Tibial nerve (tissue), 4 donors: ENCODE measurements at regions not wholly inside any gene's neighbourhood (a gene's known extent, or its start where the extent isn't known, plus 50 kb on each side); places are given as distances from the start of the nearest gene placed in this dataset.

ENCODE experiments used
- DNase-seq, 2 donors: peaks; one replicate each; pipeline ENCODE4 v3.0.0-alpha.2; 2019; ENCODE audit warnings: low spot score in 2 of 2
- H3K27ac ChIP-seq, 4 donors: fragments of 200-600 bp; sonication (generic) in 3 of 4; one replicate each; pipeline ENCODE4 v1.5.1; 2017 to 2019; ENCODE audit warnings: mild to moderate bottlenecking in 1 of 4
- H3K27me3 ChIP-seq, 2 donors: fragments of 200-600 bp; sonication (generic) in 1 of 2; one replicate each; pipeline versions ENCODE4 v1.5.1 to v1.6.0; 2017 to 2019
- H3K36me3 ChIP-seq, 3 donors: fragments of 200-600 bp; sonication (generic); one replicate each; pipeline ENCODE4 v1.5.1; 2018 to 2019
- H3K4me1 ChIP-seq, 4 donors: fragments of 200-600 bp; sonication (generic) in 3 of 4; one replicate each; pipeline ENCODE4 v1.5.1; 2017 to 2019
- H3K4me3 ChIP-seq, 4 donors: fragments of 200-600 bp; sonication (generic) in 3 of 4; one replicate each; pipeline ENCODE4 v1.5.1; 2017 to 2019; ENCODE audit warnings: mild to moderate bottlenecking in 1 of 4, moderate library complexity in 1 of 4
- H3K9me3 ChIP-seq, 4 donors: fragments of 200-600 bp; sonication (generic) in 3 of 4; one replicate each; pipeline ENCODE4 v1.5.1; 2017 to 2019
- EP300 ChIP-seq, 2 donors: sonication (generic); formaldehyde crosslinking; IDR thresholded peaks; one replicate each; pipeline ENCODE4 v1.6.1; 2017; ENCODE audit warnings: antibody characterized with exemption in 2 of 2, mild to moderate bottlenecking in 1 of 2
- POLR2A ChIP-seq, 2 donors: fragments of 450-650 bp; IDR thresholded peaks; one replicate each; pipeline ENCODE4 v1.6.1; 2017; ENCODE audit warnings: antibody characterized with exemption in 2 of 2, mild to moderate bottlenecking in 2 of 2, moderate library complexity in 2 of 2
- WGBS, 2 donors: methylation state at CpG; one replicate each; pipeline ENCODE4 v1.1.5; 2018; 5-methylcytosine and 5-hydroxymethylcytosine counted together
- TF ChIP-seq, protein P1 (sequence below), 5 experiments: fragments of 200-600 bp in 3 of 5; fragments of 450-650 bp in 2 of 5; sonication (generic) in 3 of 5; IDR thresholded peaks; one replicate each; pipeline ENCODE4 v1.5.1; 2016 to 2019; ENCODE audit warnings: antibody characterized with exemption in 5 of 5, mild to moderate bottlenecking in 3 of 5, moderate library complexity in 2 of 5

DNA sequence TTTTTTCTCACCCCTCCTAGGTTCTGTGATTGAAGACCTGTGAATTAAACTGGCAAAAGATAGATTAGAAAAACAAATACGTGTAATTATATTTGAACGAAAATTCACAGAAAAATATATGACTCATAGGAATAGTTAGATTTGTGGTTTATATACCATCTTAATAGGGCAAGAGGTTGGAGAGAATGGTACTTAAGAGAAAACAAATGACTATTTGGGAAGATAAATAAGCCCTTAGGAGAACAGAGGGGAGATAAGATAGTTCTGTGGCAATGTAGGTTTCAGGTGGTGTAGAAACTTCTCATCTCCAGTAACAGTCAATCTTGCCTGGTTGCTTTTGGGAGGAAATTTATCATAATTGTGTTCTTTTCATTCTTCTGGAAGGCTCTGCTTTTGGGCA lies 122.0 kb downstream of the PRDM9 start:
- Histone ChIP-seq H3K36me3 (no peaks in the 10 kb centered on the region), H3K9me3 (no peaks in the 10 kb centered on the region), H3K27ac (no peak overlapping the region), H3K4me3 (no peak overlapping the region), H3K27me3 (no peaks in the 10 kb centered on the region), H3K4me1 (no peaks in the 10 kb centered on the region)
- no peak for DNase-seq
- 85 to 92% methylated on average over 2 of the region's 2 CpGs for WGBS, 2 donors
- TF ChIP-seq POLR2A (IDR thresholded peaks at IDR 0.05) (no peak), EP300 (IDR thresholded peaks at IDR 0.05) (no peak)
- TF ChIP-seq, protein P1, sequence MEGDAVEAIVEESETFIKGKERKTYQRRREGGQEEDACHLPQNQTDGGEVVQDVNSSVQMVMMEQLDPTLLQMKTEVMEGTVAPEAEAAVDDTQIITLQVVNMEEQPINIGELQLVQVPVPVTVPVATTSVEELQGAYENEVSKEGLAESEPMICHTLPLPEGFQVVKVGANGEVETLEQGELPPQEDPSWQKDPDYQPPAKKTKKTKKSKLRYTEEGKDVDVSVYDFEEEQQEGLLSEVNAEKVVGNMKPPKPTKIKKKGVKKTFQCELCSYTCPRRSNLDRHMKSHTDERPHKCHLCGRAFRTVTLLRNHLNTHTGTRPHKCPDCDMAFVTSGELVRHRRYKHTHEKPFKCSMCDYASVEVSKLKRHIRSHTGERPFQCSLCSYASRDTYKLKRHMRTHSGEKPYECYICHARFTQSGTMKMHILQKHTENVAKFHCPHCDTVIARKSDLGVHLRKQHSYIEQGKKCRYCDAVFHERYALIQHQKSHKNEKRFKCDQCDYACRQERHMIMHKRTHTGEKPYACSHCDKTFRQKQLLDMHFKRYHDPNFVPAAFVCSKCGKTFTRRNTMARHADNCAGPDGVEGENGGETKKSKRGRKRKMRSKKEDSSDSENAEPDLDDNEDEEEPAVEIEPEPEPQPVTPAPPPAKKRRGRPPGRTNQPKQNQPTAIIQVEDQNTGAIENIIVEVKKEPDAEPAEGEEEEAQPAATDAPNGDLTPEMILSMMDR (IDR thresholded peaks at IDR 0.05): no peak

DNA sequence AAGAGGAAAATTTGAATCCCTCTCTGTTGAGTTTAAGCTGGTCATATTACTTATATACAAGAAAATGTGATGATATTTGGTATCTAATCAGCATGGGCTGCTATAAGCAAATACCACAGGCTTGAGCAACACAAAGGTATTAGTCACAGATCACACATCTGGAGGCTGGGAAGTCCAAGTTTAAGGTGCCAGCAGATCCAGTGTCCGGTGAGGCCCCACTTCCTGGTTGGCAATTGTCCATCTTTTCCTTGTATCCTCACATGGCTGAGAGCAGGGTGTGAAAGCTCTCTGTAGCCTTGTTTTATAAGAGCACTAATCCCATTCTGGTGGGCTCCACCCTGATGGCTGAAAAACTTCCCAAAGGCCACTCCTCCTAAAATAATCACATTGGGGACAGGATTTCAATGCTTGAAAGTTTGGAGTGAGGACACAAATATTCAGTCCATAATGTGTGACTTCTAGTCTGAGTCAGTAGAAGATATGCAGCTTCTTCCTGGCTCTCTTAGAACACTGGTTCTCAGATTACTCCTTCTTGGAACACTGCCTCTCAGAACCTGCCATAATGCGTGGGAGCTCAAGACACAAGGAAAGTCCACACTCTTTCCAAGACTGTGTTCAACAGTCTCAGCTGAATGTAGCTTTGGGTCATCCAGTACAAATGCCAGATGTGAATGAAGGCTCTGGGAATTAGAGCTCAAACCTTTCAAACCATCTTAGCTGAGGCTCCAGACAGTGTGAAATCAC lies 124.1 kb downstream of the PRDM9 start:
- H3K27me3 ChIP-seq: no peaks in the 10 kb centered on the region
- no peaks in the 10 kb centered on the region for H3K36me3 ChIP-seq
- no peaks in the 10 kb centered on the region for H3K9me3 ChIP-seq
- no peak overlapping the region for H3K4me3 ChIP-seq
- WGBS, 2 donors: 51 to 64% methylated on average over 2 of the region's 2 CpGs
- TF ChIP-seq POLR2A (IDR thresholded peaks at IDR 0.05) (no peak), EP300 (IDR thresholded peaks at IDR 0.05) (no peak)
- TF ChIP-seq, protein P1 (IDR thresholded peaks at IDR 0.05): no peak
- no peak for DNase-seq
- H3K27ac ChIP-seq: no peak overlapping the region
- H3K4me1 ChIP-seq: no peaks in the 10 kb centered on the region

DNA sequence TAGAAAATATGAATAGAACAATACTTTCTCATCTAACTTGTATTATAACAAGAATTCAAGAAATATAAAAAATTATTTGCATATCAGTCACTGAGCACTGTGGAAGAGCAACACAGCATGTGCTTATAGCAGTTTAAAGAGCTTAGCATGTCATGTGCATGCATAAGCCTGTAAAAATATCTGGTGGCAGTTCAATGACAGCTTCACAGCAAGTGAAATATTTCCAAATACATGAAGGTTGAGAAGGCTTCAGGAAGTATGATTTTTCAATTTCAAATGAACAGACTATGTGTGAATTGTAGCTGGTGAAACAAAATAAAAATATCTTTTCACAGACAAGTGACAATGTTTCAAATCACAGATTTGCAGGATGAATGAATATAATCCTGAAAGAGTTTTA lies 128.5 kb downstream of the PRDM9 start:
- no peak for DNase-seq
- no peak overlapping the region for H3K4me3 ChIP-seq
- H3K27me3 ChIP-seq: no peaks in the 10 kb centered on the region
- H3K4me1 ChIP-seq: no peaks in the 10 kb centered on the region
- TF ChIP-seq EP300 (IDR thresholded peaks at IDR 0.05) (no peak), POLR2A (IDR thresholded peaks at IDR 0.05) (no peak)
- TF ChIP-seq, protein P1 (IDR thresholded peaks at IDR 0.05): no peak
- H3K9me3 ChIP-seq: no peaks in the 10 kb centered on the region
- no peak overlapping the region for H3K27ac ChIP-seq
- H3K36me3 ChIP-seq: no peaks in the 10 kb centered on the region

DNA sequence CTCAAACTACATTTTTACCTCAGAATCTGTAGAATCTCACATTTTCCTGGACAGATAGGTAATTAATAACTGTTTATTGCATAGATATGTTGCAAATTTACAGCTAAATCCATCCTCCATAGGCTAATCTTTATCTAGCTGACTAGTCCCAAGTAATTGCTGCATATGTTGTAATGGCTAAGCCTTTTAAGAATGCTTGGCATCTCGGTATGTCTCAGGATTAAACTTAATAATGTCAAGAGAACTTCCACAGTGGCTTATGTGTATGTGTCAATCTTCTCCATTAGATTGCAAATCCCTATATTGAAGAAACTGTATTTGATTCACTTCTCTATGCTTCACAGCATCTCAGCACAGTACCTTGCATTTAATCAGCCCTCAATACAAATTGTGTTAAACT lies 131.9 kb downstream of the PRDM9 start:
- H3K9me3 ChIP-seq: peaks cover 0 to 11% (median 0%) of the 10 kb centered on the region in 4 donors
- H3K36me3 ChIP-seq: no peaks in the 10 kb centered on the region
- DNase-seq: no peak
- H3K27me3 ChIP-seq: no peaks in the 10 kb centered on the region
- TF ChIP-seq POLR2A (IDR thresholded peaks at IDR 0.05) (no peak), EP300 (IDR thresholded peaks at IDR 0.05) (no peak)
- TF ChIP-seq, protein P1 (IDR thresholded peaks at IDR 0.05): no peak
- WGBS, 2 donors: 77 to 79% methylated on average over 1 of the region's 1 CpG
- H3K4me1 ChIP-seq: no peaks in the 10 kb centered on the region
- H3K27ac ChIP-seq: no peak overlapping the region
- no peak overlapping the region for H3K4me3 ChIP-seq

DNA sequence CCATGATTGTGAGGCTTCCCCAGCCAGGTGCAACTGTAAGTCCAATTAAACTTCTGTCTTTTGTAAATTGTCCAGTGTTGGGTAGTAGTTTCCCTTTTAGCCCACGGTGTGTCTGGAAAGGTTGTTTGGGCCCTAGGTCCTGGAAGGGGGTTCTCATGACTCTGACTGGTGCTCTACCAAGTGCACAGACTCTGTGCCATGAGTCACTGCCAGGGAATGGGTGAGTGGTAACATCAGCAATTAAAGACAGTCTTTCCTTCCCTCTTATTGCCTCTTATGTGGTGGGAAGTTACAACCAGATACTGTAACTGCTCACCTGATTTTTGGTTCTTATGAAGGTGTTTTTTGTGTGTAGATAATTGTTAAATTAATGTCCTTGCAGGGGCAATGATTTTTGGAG lies 141.2 kb downstream of the PRDM9 start:
- no peak for DNase-seq
- no peaks in the 10 kb centered on the region for H3K27me3 ChIP-seq
- H3K27ac ChIP-seq: no peak overlapping the region
- 100% methylated on average over 1 of the region's 1 CpG for WGBS, 2 donors
- H3K36me3 ChIP-seq: no peaks in the 10 kb centered on the region
- H3K9me3 ChIP-seq: no peaks in the 10 kb centered on the region
- H3K4me1 ChIP-seq: no peaks in the 10 kb centered on the region
- no peak overlapping the region for H3K4me3 ChIP-seq
- TF ChIP-seq EP300 (IDR thresholded peaks at IDR 0.05) (no peak), POLR2A (IDR thresholded peaks at IDR 0.05) (no peak)
- TF ChIP-seq, protein P1 (IDR thresholded peaks at IDR 0.05): no peak
